ENCODE measurements at regions not wholly inside any gene's neighbourhood (a gene's known extent, or its start where the extent isn't known, plus 50 kb on each side); places are given as distances from the start of the nearest gene placed in this dataset.

- Mint-ChIP-seq H3K4me3 (peak overlapping the region; percentile 77), H3K27ac (peak overlapping the region; percentile 53), H3K27me3 (peaks cover 48% of the 10 kb centered on the region), H3K9me3 (no peaks in the 10 kb centered on the region), H3K36me3 (ENCODE audit: low read depth) (no peaks in the 10 kb centered on the region), H3K4me1 (ENCODE audit: low read depth) (peaks cover 8% of the 10 kb centered on the region)
- intact Hi-C loops (cut with micrococcal nuclease): no loop called here
- TF ChIP-seq CTCF (IDR thresholded peaks at IDR 0.05): no peak
- ChIA-PET CTCF (interaction anchor here (2.4 kb wide), 1 partner anchor 9 kb away, joined by 7 read pairs; no protein-coding TSS in a partner anchor), POLR2A (no interaction called here)
- peak; percentile 98 for ATAC-seq
- peak; percentile 82 for DNase-seq
Observed at GRCh38 chr12:107903341-107904061, 129.0 kb downstream of the ASCL4 start.

GRCh38 chr12:107906707-107907106 lies 132.2 kb downstream of the ASCL4 start:
- intact Hi-C loops (cut with micrococcal nuclease): no loop called here
- peaks cover 8% of the 10 kb centered on the region for H3K4me1 Mint-ChIP-seq (ENCODE audit: low read depth)
- no peak overlapping the region for H3K27ac Mint-ChIP-seq
- DNase-seq: no peak
- ChIA-PET POLR2A (no interaction called here), CTCF (no interaction called here)
- H3K9me3 Mint-ChIP-seq: no peaks in the 10 kb centered on the region
- H3K27me3 Mint-ChIP-seq: peaks cover 50% of the 10 kb centered on the region
- no peak for ATAC-seq
- H3K36me3 Mint-ChIP-seq (ENCODE audit: low read depth): no peaks in the 10 kb centered on the region
- TF ChIP-seq CTCF (IDR thresholded peaks at IDR 0.05): no peak
- H3K4me3 Mint-ChIP-seq: no peak overlapping the region

DNA sequence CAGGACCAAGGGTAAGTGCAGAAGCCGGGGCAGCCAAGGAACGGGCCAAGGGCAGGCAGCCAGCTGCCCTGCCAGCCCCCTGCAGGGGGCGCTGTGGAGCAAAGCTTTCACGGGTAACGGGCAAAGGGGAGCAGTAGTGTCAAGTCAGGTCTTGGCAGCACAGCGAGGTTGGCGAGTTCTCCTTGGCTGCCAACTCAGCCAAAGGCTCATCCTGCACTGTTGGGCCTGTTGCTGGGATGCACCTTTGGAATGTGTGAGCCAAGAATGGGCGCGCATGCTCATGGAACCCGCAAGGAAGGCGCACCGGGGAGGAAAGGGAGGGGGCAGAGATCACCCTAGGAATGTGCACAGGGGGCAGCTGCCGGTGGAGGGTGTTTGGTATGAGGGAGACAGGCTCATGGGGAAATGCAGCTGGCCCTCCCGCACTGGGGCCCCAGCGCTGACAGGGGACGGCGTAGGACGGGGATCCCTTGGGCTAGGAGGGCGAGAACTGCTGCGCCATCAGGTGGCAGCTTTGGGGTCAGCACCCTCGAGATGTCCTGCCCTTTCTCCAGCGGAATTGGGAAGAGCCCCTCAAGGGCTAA lies 138.0 kb downstream of the ASCL4 start:
- intact Hi-C loops (cut with micrococcal nuclease): no loop called here
- DNase-seq (peak; percentile 74), ATAC-seq (peak; percentile 86)
- H3K9me3 Mint-ChIP-seq: no peaks in the 10 kb centered on the region
- peaks cover 3% of the 10 kb centered on the region for H3K4me1 Mint-ChIP-seq (ENCODE audit: low read depth)
- TF ChIP-seq CTCF (IDR thresholded peaks at IDR 0.05): peak; percentile 86
- H3K36me3 Mint-ChIP-seq (ENCODE audit: low read depth): no peaks in the 10 kb centered on the region
- ChIA-PET CTCF (interaction anchor here (0.7 to 2.5 kb wide), 20 partner anchors 9 to 240 kb away, joined by 3 to 13 read pairs (median 4); no protein-coding TSS in a partner anchor), POLR2A (no interaction called here)
- H3K4me3 Mint-ChIP-seq: peak overlapping the region; percentile 68
- H3K27me3 Mint-ChIP-seq: peaks cover 40% of the 10 kb centered on the region
- H3K27ac Mint-ChIP-seq: no peak overlapping the region

DNA sequence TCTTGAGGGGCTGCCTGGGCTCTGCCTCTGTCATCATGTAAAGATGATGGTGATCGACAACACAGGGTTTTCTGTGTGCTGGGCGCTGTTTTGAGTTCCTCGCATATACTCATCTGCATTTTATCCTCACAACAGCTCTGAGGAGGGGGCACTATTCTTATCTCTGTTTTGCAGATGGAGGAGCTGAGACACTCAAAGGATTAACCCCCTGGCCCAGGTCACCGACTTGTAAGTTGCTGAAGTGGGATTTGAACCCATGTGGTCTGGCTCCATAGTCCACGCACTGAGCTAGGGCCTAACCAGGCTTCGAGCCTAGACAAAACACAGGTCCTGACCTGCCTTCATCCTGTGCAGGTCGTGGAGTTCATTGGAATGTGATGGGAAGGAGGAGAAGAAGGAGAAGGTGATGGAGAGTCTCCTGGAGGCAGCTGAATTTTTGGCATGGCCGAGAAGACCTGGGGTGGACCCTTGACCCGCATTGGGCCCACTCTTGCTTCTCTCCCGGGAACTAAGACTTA lies 140.0 kb downstream of the ASCL4 start:
- no peak for ATAC-seq
- H3K27ac Mint-ChIP-seq: no peak overlapping the region
- no peaks in the 10 kb centered on the region for H3K36me3 Mint-ChIP-seq (ENCODE audit: low read depth)
- no peak overlapping the region for H3K4me3 Mint-ChIP-seq
- peaks cover 3% of the 10 kb centered on the region for H3K4me1 Mint-ChIP-seq (ENCODE audit: low read depth)
- peaks cover 43% of the 10 kb centered on the region for H3K27me3 Mint-ChIP-seq
- intact Hi-C loops (cut with micrococcal nuclease): no loop called here
- no peak for DNase-seq
- ChIA-PET POLR2A (no interaction called here), CTCF (no interaction called here)
- no peaks in the 10 kb centered on the region for H3K9me3 Mint-ChIP-seq
- TF ChIP-seq CTCF (IDR thresholded peaks at IDR 0.05): no peak
